NCI-H345 (cell line): ENCODE measurements at regions not wholly inside any gene's neighbourhood (a gene's known extent, or its start where the extent isn't known, plus 50 kb on each side); places are given as distances from the start of the nearest gene placed in this dataset.
"Not testable (repeated sequence)": the region's sequence is repeated elsewhere in the genome, so short reads cannot be mapped to it uniquely, and the experiment has no call there.

ENCODE experiments used
- DNase-seq: peaks from one replicate; lab custom pipeline; 2025; lab: John Stamatoyannopoulos, UW

GRCh38 chr13:50130123-50130946 lies 115.1 kb downstream of the KCNRG start:
- no peak for DNase-seq

- DNase-seq = no peak
Observed at GRCh38 chr13:50131920-50132903, 117.0 kb downstream of the KCNRG start.

- DNase-seq = no peak
Observed at GRCh38 chr13:50132904-50133357, 117.7 kb downstream of the KCNRG start.

GRCh38 chr13:50133358-50133953 lies 118.2 kb downstream of the KCNRG start:
- no peak for DNase-seq

DNA sequence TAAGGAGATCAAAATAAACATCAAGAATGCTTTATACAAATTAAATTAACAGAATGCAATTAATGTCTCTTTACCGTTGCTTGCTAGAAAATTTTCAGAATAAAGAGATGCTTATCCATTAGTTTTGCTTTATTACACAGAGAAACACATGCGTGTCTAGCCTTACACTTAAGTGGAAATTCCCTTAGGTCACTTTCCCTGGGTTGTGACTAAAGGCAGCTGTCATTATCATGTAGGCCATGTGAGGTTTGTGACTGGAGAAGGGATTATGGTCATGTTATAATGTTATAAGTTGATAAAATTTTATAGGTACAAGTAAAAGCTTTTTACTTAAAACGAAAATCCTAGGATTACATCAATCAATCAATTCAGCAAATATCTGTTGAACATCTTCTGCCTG lies 121.0 kb downstream of the KCNRG start:
- DNase-seq = no peak

GRCh38 chr13:50136678-50137077 lies 121.4 kb downstream of the KCNRG start:
- no peak for DNase-seq

DNA sequence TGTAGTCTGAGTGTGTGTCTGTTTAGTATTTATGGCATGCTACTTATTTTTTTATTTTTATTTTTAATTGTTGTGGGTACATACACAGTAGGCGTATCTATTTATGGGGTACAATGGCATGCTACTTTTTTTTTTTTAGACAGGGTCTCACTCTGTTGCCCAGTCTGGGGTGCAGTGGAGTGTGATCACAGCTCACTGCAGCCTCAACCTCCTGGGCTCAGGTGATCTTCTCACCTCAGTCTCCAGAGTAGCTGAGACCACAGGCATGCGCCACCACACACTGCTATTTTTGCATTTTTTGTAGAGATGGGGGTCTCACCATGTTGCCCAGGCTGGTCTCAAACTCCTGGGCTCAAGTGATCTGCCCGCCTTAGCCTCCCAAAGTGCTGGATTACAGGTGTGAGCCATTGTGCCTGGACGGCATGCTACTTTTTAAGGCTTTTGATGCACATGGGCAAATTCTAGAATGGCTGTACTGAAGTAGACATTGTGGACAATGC lies 124.2 kb downstream of the KCNRG start:
- not testable (repeated sequence) for DNase-seq

DNA sequence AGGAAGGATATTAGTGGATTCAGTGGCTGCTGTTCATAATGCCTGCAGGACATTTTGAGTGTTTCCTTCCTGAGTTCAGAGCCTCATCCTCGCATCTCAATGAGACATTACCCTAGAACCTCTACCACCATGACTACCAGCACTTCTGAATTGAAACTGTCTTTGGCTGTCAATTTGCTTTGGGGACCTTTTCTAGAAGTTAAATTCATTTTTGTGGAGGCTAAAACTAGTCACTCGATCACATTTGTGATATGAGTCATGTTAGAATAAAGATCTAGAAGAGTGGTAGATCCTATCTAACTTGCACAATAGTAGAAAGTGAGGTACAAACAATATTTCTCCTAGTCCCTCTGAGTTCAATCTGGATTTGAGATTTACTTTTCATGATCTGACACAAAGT lies 124.9 kb downstream of the KCNRG start:
- DNase-seq = no peak

DNA sequence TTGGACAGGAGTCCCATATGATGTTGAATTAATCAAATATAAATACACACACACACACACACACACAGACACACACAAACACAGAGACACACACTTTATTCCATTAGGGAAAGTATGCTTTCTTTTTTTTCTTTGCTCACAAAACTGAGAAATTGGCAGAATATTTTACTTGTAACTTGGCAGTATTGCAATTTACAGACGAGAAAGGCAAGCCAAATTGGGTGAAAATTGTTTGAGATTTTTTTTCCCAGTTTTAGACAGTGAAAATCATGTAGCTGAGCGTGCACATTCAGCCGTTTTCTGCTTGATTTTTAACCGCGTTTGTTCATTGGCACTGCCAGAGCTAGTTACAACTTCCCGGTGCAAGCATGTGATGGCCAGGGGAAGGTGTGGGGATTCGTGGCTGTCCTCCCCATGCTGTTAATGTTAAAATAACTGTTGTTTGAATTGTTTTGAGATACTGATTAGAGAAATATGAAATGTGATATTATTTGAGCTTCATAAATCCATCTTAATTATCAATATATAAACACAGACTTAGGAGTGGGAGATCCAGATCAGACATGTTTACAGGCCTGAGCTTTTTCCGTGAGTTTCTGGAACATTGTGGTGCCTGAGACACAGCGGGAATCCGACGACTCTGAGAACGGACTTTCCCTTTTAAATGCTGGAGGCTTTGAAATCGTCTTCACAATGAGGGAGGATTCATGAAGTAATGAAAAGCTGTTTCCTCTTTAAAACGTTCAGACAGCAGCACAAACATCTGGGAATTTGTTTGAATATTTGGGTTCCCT lies 125.5 kb downstream of the KCNRG start:
- no peak for DNase-seq

- DNase-seq = no peak
Observed at GRCh38 chr13:50141375-50141975, 126.2 kb downstream of the KCNRG start.

GRCh38 chr13:50144246-50145160 lies 129.3 kb downstream of the KCNRG start:
- no peak for DNase-seq

GRCh38 chr13:50149214-50149613 lies 134.0 kb downstream of the KCNRG start:
- DNase-seq = no peak

GRCh38 chr13:50149932-50150331 lies 134.7 kb downstream of the KCNRG start:
- no peak for DNase-seq

GRCh38 chr13:50152224-50152623 lies 137.0 kb downstream of the KCNRG start:
- DNase-seq = no peak

DNA sequence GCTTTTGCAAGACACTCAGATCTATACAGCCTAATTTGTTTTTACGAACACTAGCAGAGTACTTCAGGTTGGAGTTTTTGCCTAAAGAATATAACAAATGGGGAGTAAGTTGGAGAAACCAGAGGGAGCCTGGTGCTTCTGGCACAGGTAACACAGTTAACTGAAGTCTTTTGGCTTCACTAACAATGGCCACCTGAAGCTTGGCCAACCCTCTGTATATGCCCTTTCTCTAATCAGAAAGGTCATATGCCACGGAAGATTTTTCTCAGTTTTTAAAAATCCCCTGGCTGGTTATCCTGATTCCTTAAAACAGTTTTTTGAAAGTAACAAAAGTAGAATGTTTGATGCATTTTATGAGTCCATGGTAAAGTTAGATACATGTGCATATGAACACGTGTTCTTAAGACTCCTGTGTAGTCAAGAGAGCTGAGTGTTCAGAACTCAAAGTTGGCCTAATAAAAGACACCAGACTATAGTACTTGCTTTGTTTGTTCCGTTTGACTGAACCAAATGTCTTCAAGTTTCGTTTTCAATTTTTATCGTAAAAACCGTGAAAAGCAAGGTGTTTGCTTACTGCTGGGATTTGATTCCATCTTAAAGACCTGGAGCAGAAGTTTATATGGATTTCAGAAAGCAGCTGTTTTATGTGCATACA lies 137.5 kb downstream of the KCNRG start:
- no peak for DNase-seq

GRCh38 chr13:50153401-50153800 lies 138.2 kb downstream of the KCNRG start:
- no peak for DNase-seq

DNA sequence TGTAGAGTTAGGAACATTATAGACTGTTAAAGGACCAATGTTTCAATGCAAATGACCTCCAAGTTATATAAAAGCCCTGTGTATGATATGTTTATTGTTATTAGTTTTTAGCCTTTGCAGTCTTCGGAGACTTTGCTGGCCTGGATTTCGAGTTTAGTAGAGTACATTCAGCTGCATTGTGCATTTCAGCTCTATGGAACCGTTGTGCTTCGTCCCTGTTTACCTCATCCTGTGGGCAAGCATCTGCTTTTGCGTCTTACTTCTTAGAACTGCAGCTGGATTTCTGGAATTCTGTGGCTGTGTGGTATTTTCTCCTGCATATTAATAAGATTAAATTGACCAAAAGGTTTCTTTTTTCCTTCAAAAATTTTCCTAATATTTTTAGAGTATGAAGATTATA lies 138.6 kb downstream of the KCNRG start:
- no peak for DNase-seq

- no peak for DNase-seq
Observed at GRCh38 chr13:50154697-50155096, 139.5 kb downstream of the KCNRG start.

DNA sequence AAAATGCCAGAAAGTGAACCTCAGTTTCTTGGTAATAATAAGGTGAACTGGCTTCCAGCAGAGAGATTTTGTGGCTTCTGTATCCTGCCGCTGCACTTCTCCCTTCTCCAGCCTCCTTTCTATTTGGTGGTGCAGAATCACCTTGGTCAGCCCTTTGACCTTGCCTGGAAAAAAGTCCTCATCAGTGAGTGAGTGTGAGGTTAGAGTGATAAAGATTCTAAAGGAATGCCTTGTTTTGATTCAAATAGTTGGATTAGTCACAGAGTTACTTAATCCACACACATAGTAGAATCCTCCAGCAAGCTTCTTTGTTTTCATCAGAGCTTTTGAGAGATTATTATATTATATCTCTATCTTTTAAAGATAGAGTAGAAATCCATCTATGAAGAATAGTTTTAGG lies 140.9 kb downstream of the KCNRG start:
- no peak for DNase-seq
